Caco-2 (cell line): ENCODE measurements at regions not wholly inside any gene's neighbourhood (a gene's known extent, or its start where the extent isn't known, plus 50 kb on each side); places are given as distances from the start of the nearest gene placed in this dataset.
A peak's percentile ranks its signal among the peaks of the same experiment; 100 is the strongest.

Experiments
- BruUV-seq: library from RNA; stranded (reverse); fragments of 400-500 nt; replicated peaks from 2 replicates; lab custom pipeline; 2021; lab: Mats Ljungman, UMichigan
- CTCF ChIA-PET: fragments of 300-600 bp; sonication (Branson Sonifier 250); formaldehyde crosslinking; loops from one replicate; lab custom pipeline; 2022; ENCODE audit warnings: antibody characterized with exemption; lab: Charles Lee
- POLR2A ChIA-PET: fragments of 300-600 bp; sonication (Branson Sonifier 250); formaldehyde crosslinking; loops from one replicate; lab custom pipeline; 2022; ENCODE audit warnings: antibody characterized with exemption; lab: Charles Lee
- DNase-seq, 2 experiments: peaks; one replicate each; pipeline versions ENCODE4 v3.0.0 to v3.0.0-alpha.2; 2020 to 2022
- H3K27me3 ChIP-seq: replicated peaks from 2 replicates; pipeline ENCODE4 v1.6.0; 2011; ENCODE audit warnings: low read length; ENCODE audit not compliant: control insufficient read depth, insufficient read depth
- H3K36me3 ChIP-seq: 2 replicates; pipeline ENCODE4 v1.5.1; 2011; ENCODE audit warnings: low read length; ENCODE audit not compliant: control insufficient read depth, insufficient read depth
- H3K4me1 ChIP-seq: fragments of 250-450 bp; sonication (Bioruptor Pico); 2 replicates; pipeline ENCODE4 v1.5.1; 2020; ENCODE audit warnings: mild to moderate bottlenecking
- H3K4me3 ChIP-seq: 2 replicates; pipeline ENCODE4 v1.5.1; 2011; ENCODE audit warnings: low read depth, mild to moderate bottlenecking, control low read depth, low read length
- H3K9me3 ChIP-seq: fragments of 250-450 bp; sonication (Bioruptor Pico); 2 replicates; pipeline ENCODE4 v1.5.1; 2020; ENCODE audit warnings: mild to moderate bottlenecking, moderate library complexity
- H3K27ac Mint-ChIP-seq: one replicate; pipeline ENCODE4 v1.8.0; 2022; ENCODE audit warnings: mixed read lengths; ENCODE audit not compliant: unreplicated experiment
- H3K27me3 Mint-ChIP-seq: one replicate; pipeline ENCODE4 v1.8.0; 2022; ENCODE audit warnings: mixed read lengths; ENCODE audit not compliant: insufficient read depth, unreplicated experiment
- H3K36me3 Mint-ChIP-seq: one replicate; pipeline ENCODE4 v1.8.0; 2022; ENCODE audit warnings: mild to moderate bottlenecking, mixed read lengths; ENCODE audit not compliant: insufficient read depth, unreplicated experiment
- H3K4me1 Mint-ChIP-seq: one replicate; pipeline ENCODE4 v1.8.0; 2022; ENCODE audit warnings: low read depth, mixed read lengths; ENCODE audit not compliant: unreplicated experiment
- H3K4me3 Mint-ChIP-seq: one replicate; pipeline ENCODE4 v1.8.0; 2022; ENCODE audit warnings: mild to moderate bottlenecking, moderate library complexity, mixed read lengths; ENCODE audit not compliant: unreplicated experiment
- H3K9me3 Mint-ChIP-seq: one replicate; pipeline ENCODE4 v1.8.0; 2022; ENCODE audit warnings: mixed read lengths; ENCODE audit not compliant: unreplicated experiment
- intact Hi-C: fragments of 100-400 bp; cut with micrococcal nuclease; formaldehyde crosslinking; loops from one replicate; pipeline ENCODE4 v1.10.0; 2022; ENCODE audit not compliant: unreplicated experiment
- TF ChIP-seq, protein P1 (sequence below), 2 experiments: fragments of 200-600 bp in 1 of 2; IDR thresholded peaks; 1 replicate in 1 of 2; 2 replicates in 1 of 2; pipeline versions ENCODE4 v1.5.1 to v1.8.0; 2011 to 2022; ENCODE audit warnings: antibody characterized with exemption in 1 of 2, control low read depth in 1 of 2, inconsistent platforms in 1 of 2, low read depth in 1 of 2, low read length in 1 of 2, mild to moderate bottlenecking in 1 of 2, moderate library complexity in 1 of 2; ENCODE audit not compliant: insufficient read depth in 1 of 2, severe bottlenecking in 1 of 2, unreplicated experiment in 1 of 2

DNA sequence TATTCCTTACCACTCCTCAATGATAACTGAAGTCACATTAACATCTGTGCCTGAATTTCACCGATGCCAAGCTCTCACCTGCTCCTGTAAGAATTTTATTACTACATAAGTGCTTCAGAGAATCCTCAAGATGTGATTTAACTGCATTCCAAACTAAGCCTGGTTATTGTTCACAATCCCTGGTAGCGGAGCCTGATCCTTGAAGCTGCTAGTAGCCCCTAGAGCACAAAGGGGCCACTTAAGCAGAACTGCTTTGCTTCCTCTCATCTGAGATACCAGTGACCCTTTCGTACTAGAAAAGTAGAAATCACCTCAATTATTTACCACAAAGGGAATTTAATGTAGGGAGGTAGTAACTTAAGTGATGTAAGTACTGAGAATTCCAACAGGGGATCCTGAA is 529.6 kb downstream of the CPS1 start:
- H3K27ac Mint-ChIP-seq, result no peak overlapping the region
- ChIA-PET CTCF (no interaction called here), POLR2A (no interaction called here)
- no peaks in the 10 kb centered on the region for H3K9me3 Mint-ChIP-seq
- H3K4me1 Mint-ChIP-seq, result no peaks in the 10 kb centered on the region
- intact Hi-C loops, result loop anchor here (5.0 to 10.0 kb wide), 2 partner anchors 469 to 841 kb away; no protein-coding TSS in a partner anchor
- Histone ChIP-seq H3K36me3 (no peaks in the 10 kb centered on the region), H3K9me3 (no peaks in the 10 kb centered on the region), H3K4me1 (no peaks in the 10 kb centered on the region), H3K27me3 (no peaks in the 10 kb centered on the region), H3K4me3 (no peak overlapping the region)
- no peak overlapping the region for H3K4me3 Mint-ChIP-seq
- H3K36me3 Mint-ChIP-seq, result no peaks in the 10 kb centered on the region
- DNase-seq, result no peak
- peaks cover 3% of the 10 kb centered on the region for H3K27me3 Mint-ChIP-seq
- TF ChIP-seq, protein P1, sequence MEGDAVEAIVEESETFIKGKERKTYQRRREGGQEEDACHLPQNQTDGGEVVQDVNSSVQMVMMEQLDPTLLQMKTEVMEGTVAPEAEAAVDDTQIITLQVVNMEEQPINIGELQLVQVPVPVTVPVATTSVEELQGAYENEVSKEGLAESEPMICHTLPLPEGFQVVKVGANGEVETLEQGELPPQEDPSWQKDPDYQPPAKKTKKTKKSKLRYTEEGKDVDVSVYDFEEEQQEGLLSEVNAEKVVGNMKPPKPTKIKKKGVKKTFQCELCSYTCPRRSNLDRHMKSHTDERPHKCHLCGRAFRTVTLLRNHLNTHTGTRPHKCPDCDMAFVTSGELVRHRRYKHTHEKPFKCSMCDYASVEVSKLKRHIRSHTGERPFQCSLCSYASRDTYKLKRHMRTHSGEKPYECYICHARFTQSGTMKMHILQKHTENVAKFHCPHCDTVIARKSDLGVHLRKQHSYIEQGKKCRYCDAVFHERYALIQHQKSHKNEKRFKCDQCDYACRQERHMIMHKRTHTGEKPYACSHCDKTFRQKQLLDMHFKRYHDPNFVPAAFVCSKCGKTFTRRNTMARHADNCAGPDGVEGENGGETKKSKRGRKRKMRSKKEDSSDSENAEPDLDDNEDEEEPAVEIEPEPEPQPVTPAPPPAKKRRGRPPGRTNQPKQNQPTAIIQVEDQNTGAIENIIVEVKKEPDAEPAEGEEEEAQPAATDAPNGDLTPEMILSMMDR (IDR thresholded peaks at IDR 0.05; ENCODE audit: insufficient read depth in 1 of 2, low read depth in 1 of 2, low read length in 1 of 2, severe bottlenecking in 1 of 2, unreplicated experiment in 1 of 2), result no peak
- BruUV-seq, result no TSS peak

- ChIA-PET POLR2A (no interaction called here), CTCF (no interaction called here)
- Mint-ChIP-seq H3K27ac (no peak overlapping the region), H3K27me3 (no peaks in the 10 kb centered on the region), H3K4me3 (no peak overlapping the region), H3K36me3 (no peaks in the 10 kb centered on the region), H3K4me1 (no peaks in the 10 kb centered on the region), H3K9me3 (no peaks in the 10 kb centered on the region)
- no peak overlapping the region for H3K4me3 ChIP-seq
- TF ChIP-seq, protein P1 (IDR thresholded peaks at IDR 0.05; ENCODE audit: insufficient read depth in 1 of 2, low read depth in 1 of 2, low read length in 1 of 2, severe bottlenecking in 1 of 2, unreplicated experiment in 1 of 2), result no peak
- H3K4me1 ChIP-seq, result no peaks in the 10 kb centered on the region
- H3K36me3 ChIP-seq, result no peaks in the 10 kb centered on the region
- BruUV-seq, result no TSS peak
- intact Hi-C loops, result loop anchor here (5.0 to 10.0 kb wide), 2 partner anchors 472 to 844 kb away; no protein-coding TSS in a partner anchor
- H3K9me3 ChIP-seq, result no peaks in the 10 kb centered on the region
- no peaks in the 10 kb centered on the region for H3K27me3 ChIP-seq
- no peak for DNase-seq
These were observed 532.7 kb downstream of the CPS1 start for GRCh38 chr2:211089127-211089526.

DNA sequence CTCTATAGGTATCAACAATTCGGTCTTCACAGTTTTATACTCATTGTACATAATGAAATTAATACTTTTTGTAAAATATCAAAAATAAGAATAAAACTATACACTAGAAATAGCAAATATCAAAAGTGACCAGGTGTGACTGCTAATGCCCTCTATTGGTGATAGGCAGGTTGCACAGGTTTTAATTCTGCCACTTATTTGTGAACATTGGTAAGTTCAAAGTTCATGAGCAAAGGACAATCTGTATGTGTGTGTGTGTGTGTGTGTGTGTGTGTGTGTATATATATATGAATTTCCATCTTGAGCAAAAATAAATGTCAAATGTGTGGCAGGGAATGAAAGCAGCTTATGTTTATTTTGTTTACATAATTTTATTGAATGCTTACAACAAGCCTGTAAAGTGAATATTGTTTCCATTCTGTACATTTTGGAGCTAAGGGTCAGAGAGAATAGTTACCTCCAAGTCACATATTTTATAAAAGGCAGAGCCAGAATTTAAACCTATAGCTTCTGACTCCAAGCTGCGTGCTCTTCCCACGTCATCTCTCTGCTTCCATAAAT is 537.4 kb downstream of the CPS1 start:
- H3K4me3 ChIP-seq, result no peak overlapping the region
- no peaks in the 10 kb centered on the region for H3K36me3 ChIP-seq
- no peaks in the 10 kb centered on the region for H3K4me1 ChIP-seq
- BruUV-seq, result no TSS peak
- ChIA-PET POLR2A (no interaction called here), CTCF (no interaction called here)
- TF ChIP-seq, protein P1 (IDR thresholded peaks at IDR 0.05; ENCODE audit: insufficient read depth in 1 of 2, low read depth in 1 of 2, low read length in 1 of 2, severe bottlenecking in 1 of 2, unreplicated experiment in 1 of 2), result peak in 1 of 2 experiments; percentile 50
- H3K9me3 ChIP-seq, result no peaks in the 10 kb centered on the region
- intact Hi-C loops, result no loop called here
- Mint-ChIP-seq H3K27me3 (peaks cover 1% of the 10 kb centered on the region), H3K4me1 (no peaks in the 10 kb centered on the region), H3K4me3 (no peak overlapping the region), H3K27ac (no peak overlapping the region), H3K9me3 (no peaks in the 10 kb centered on the region), H3K36me3 (no peaks in the 10 kb centered on the region)
- H3K27me3 ChIP-seq, result no peaks in the 10 kb centered on the region
- peak in 1 of 2 experiments; percentile 15 for DNase-seq
